HepG2 (cell line): ENCODE measurements at regions not wholly inside any gene's neighbourhood (a gene's known extent, or its start where the extent isn't known, plus 50 kb on each side); places are given as distances from the start of the nearest gene placed in this dataset.

Source experiments
- EHMT2 ChIP-seq: fragments of 200-600 bp; sonication (generic); IDR thresholded peaks from 2 replicates; pipeline ENCODE4 v1.7.0; 2017; ENCODE audit warnings: antibody characterized with exemption, low read depth, low read length, borderline replicate concordance
- GTF3A ChIP-seq: sonication (generic); formaldehyde crosslinking; conservative IDR thresholded peaks from 2 replicates; pipeline ENCODE4 v1.4.0; 2020; ENCODE audit warnings: mild to moderate bottlenecking, missing genetic modification reagents
- NFKBIZ ChIP-seq: IDR thresholded peaks from 2 replicates; pipeline ENCODE4 v1.6.1; 2018; ENCODE audit warnings: missing genetic modification reagents, missing compliant biosample characterization
- NPAS2 ChIP-seq: sonication (generic); formaldehyde crosslinking; IDR thresholded peaks from 2 replicates; pipeline ENCODE4 v1.8.0; 2022; ENCODE audit warnings: mild to moderate bottlenecking, missing genetic modification reagents, borderline replicate concordance
- REL ChIP-seq: sonication (generic); formaldehyde crosslinking; conservative IDR thresholded peaks from 2 replicates; pipeline ENCODE4 v1.8.0; 2022; ENCODE audit warnings: mild to moderate bottlenecking, missing genetic modification reagents, moderate library complexity
- TCF7 ChIP-seq: sonication (generic); IDR thresholded peaks from 2 replicates; pipeline ENCODE4 v1.6.1; 2016; ENCODE audit warnings: antibody characterized with exemption, low read depth
- ZNF234 ChIP-seq: sonication (generic); formaldehyde crosslinking; conservative IDR thresholded peaks from 2 replicates; pipeline ENCODE4 v1.5.1; 2020; ENCODE audit warnings: mild to moderate bottlenecking, missing genetic modification reagents
- ZNF557 ChIP-seq: sonication (generic); formaldehyde crosslinking; IDR thresholded peaks from 2 replicates; pipeline ENCODE4 v1.4.0; 2020; ENCODE audit warnings: missing genetic modification reagents
- ZNF576 ChIP-seq: sonication (generic); formaldehyde crosslinking; IDR thresholded peaks from 2 replicates; pipeline ENCODE4 v1.4.0; 2020; ENCODE audit warnings: mild to moderate bottlenecking, missing genetic modification reagents
- TF ChIP-seq, protein P1 (sequence below): sonication (generic); formaldehyde crosslinking; IDR thresholded peaks from 2 replicates; pipeline ENCODE4 v1.5.0; 2020; ENCODE audit warnings: mild to moderate bottlenecking, missing genetic modification reagents, borderline replicate concordance
- TF ChIP-seq, protein P2 (sequence below), 2 experiments: sonication (generic) in 1 of 2; formaldehyde crosslinking in 1 of 2; IDR thresholded peaks; 2 replicates each; pipeline versions ENCODE4 v1.5.1 to v1.6.1; 2011 to 2020; ENCODE audit warnings: borderline replicate concordance in 1 of 2, low read depth in 1 of 2, low read length in 1 of 2, mild to moderate bottlenecking in 1 of 2, missing genetic modification reagents in 1 of 2, moderate library complexity in 1 of 2
- TF ChIP-seq, protein P3 (sequence below): sonication (generic); formaldehyde crosslinking; IDR thresholded peaks from 2 replicates; pipeline ENCODE4 v1.4.0; 2020; ENCODE audit warnings: missing genetic modification reagents, borderline replicate concordance

DNA sequence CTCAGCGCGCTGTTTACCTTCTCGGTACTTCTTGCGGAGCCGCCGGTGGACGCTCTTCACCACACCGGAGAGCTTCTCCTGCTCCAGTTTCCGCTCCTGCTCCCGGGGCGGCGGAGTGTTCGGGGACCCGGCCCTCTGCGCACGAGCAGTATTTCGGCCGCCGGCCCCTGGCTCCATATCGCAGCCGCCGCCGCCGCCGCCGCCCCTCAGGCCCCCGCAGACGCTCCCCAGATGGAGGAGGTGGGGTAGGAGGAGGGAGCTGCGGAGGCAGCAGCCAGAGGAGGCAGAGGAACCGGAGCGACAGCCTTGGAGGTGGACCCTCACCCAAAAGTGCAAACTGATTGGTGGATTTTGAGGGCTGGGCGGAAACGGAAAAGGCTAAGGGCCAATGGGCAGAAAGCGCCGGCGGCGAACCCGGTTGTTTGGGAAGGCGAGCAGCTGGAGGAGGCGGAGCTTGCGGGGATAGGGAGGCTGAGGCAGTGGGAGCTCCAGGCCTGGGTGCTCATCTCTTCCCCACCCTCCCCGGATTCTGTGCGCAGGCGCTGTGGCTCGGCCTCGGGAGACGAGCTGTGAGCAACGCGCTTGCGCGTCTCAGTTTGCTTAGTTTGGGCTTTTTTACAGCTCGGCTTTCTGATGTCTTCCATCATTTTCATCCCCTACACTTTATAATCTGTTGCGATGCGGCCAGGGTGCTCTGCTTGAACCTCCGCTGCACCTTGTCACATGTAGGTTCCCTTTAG is 146.9 kb downstream of the GPR85 start (continued):
- TF ChIP-seq REL (CRISPR knock-in tag) (no peak), NFKBIZ (no peak), ZNF234 (CRISPR knock-in tag) (no peak), GTF3A (no peak), ZNF557 (CRISPR knock-in tag) (no peak), NPAS2 (no peak), ZNF576 (CRISPR knock-in tag) (no peak), TCF7 (no peak), EHMT2 (no peak)
- TF ChIP-seq, protein P1, sequence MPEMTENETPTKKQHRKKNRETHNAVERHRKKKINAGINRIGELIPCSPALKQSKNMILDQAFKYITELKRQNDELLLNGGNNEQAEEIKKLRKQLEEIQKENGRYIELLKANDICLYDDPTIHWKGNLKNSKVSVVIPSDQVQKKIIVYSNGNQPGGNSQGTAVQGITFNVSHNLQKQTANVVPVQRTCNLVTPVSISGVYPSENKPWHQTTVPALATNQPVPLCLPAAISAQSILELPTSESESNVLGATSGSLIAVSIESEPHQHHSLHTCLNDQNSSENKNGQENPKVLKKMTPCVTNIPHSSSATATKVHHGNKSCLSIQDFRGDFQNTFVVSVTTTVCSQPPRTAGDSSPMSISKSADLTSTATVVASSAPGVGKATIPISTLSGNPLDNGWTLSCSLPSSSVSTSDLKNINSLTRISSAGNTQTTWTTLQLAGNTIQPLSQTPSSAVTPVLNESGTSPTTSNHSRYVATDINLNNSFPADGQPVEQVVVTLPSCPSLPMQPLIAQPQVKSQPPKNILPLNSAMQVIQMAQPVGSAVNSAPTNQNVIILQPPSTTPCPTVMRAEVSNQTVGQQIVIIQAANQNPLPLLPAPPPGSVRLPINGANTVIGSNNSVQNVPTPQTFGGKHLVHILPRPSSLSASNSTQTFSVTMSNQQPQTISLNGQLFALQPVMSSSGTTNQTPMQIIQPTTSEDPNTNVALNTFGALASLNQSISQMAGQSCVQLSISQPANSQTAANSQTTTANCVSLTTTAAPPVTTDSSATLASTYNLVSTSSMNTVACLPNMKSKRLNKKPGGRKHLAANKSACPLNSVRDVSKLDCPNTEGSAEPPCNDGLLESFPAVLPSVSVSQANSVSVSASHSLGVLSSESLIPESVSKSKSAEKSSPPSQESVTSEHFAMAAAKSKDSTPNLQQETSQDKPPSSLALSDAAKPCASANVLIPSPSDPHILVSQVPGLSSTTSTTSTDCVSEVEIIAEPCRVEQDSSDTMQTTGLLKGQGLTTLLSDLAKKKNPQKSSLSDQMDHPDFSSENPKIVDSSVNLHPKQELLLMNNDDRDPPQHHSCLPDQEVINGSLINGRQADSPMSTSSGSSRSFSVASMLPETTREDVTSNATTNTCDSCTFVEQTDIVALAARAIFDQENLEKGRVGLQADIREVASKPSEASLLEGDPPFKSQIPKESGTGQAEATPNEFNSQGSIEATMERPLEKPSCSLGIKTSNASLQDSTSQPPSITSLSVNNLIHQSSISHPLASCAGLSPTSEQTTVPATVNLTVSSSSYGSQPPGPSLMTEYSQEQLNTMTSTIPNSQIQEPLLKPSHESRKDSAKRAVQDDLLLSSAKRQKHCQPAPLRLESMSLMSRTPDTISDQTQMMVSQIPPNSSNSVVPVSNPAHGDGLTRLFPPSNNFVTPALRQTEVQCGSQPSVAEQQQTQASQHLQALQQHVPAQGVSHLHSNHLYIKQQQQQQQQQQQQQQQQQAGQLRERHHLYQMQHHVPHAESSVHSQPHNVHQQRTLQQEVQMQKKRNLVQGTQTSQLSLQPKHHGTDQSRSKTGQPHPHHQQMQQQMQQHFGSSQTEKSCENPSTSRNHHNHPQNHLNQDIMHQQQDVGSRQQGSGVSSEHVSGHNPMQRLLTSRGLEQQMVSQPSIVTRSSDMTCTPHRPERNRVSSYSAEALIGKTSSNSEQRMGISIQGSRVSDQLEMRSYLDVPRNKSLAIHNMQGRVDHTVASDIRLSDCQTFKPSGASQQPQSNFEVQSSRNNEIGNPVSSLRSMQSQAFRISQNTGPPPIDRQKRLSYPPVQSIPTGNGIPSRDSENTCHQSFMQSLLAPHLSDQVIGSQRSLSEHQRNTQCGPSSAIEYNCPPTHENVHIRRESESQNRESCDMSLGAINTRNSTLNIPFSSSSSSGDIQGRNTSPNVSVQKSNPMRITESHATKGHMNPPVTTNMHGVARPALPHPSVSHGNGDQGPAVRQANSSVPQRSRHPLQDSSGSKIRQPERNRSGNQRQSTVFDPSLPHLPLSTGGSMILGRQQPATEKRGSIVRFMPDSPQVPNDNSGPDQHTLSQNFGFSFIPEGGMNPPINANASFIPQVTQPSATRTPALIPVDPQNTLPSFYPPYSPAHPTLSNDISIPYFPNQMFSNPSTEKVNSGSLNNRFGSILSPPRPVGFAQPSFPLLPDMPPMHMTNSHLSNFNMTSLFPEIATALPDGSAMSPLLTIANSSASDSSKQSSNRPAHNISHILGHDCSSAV: no peak
- TF ChIP-seq, protein P2, sequence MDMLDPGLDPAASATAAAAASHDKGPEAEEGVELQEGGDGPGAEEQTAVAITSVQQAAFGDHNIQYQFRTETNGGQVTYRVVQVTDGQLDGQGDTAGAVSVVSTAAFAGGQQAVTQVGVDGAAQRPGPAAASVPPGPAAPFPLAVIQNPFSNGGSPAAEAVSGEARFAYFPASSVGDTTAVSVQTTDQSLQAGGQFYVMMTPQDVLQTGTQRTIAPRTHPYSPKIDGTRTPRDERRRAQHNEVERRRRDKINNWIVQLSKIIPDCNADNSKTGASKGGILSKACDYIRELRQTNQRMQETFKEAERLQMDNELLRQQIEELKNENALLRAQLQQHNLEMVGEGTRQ (IDR thresholded peaks at IDR 0.05; ENCODE audit: low read depth, low read length): no peak
- TF ChIP-seq, protein P2 (CRISPR knock-in tag; IDR thresholded peaks at IDR 0.05; ENCODE audit: borderline replicate concordance): no peak
- TF ChIP-seq, protein P3, sequence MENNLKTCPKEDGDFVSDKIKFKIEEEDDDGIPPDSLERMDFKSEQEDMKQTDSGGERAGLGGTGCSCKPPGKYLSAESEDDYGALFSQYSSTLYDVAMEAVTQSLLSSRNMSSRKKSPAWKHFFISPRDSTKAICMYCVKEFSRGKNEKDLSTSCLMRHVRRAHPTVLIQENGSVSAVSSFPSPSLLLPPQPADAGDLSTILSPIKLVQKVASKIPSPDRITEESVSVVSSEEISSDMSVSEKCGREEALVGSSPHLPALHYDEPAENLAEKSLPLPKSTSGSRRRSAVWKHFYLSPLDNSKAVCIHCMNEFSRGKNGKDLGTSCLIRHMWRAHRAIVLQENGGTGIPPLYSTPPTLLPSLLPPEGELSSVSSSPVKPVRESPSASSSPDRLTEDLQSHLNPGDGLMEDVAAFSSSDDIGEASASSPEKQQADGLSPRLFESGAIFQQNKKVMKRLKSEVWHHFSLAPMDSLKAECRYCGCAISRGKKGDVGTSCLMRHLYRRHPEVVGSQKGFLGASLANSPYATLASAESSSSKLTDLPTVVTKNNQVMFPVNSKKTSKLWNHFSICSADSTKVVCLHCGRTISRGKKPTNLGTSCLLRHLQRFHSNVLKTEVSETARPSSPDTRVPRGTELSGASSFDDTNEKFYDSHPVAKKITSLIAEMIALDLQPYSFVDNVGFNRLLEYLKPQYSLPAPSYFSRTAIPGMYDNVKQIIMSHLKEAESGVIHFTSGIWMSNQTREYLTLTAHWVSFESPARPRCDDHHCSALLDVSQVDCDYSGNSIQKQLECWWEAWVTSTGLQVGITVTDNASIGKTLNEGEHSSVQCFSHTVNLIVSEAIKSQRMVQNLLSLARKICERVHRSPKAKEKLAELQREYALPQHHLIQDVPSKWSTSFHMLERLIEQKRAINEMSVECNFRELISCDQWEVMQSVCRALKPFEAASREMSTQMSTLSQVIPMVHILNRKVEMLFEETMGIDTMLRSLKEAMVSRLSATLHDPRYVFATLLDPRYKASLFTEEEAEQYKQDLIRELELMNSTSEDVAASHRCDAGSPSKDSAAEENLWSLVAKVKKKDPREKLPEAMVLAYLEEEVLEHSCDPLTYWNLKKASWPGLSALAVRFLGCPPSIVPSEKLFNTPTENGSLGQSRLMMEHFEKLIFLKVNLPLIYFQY (CRISPR knock-in tag): no peak
